Fibroblast of mammary gland (primary cell): ENCODE measurements at regions not wholly inside any gene's neighbourhood (a gene's known extent, or its start where the extent isn't known, plus 50 kb on each side); places are given as distances from the start of the nearest gene placed in this dataset.

Experiments used
- DNase-seq: peaks from one replicate; pipeline ENCODE4 v3.0.0-alpha.2; 2010; ENCODE audit warnings: low read depth
- H3K4me3 ChIP-seq: 2 replicates; pipeline ENCODE4 v1.5.1; 2011; ENCODE audit warnings: low read depth, mild to moderate bottlenecking, low read length, moderate library complexity; ENCODE audit not compliant: control insufficient read depth
- TF ChIP-seq, protein P1 (sequence below): conservative IDR thresholded peaks from 2 replicates; pipeline ENCODE4 v1.5.1; 2011; ENCODE audit warnings: low read depth, low read length, inconsistent platforms; ENCODE audit not compliant: control insufficient read depth, insufficient read depth

DNA sequence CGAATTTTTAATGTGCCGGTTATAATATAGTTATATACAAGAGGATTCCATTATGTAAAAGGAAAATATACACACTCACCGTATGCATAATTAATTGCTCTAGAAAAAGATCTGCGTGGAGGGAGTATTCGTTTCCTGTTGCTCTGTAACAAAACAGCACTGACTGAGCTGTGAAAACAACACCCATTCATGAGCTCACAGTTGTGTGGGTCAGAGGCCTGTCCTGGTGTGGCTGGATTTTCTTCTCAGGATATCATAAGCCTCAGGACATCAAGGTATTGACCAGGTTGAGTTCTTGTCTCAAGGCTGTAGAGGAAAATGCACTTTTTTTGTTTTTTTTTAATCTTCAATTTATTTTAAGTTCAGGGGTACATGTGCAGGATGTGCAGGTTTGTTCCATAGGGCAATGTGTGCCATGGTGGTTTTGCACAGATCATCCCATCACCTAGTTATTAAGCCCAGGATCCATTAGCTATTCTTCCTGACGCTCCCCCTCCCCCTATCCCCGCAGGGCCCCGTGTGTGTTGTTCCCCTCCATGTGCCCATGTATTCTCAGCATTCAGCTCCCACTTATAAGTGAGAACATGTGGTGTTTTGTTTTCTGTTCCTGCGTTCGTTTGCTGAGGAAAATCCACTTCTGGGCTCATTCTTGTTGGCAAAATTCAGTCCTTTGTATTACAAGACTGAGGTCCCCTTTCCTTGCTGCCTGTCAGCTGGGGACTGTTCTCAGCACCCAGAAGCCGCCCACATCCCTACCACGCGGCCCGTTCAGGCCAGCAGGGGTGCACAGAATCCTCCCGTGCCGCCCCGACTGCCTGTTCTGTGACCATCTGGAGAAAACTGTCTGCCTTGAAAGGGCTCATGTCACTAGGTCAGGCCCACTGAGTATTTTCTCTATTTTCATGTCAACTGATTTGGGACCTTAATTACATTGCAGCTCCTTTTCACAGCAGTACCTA, 87.4 kb upstream of the ERRFI1 start:
- peak; percentile 40 for DNase-seq
- no peak overlapping the region for H3K4me3 ChIP-seq
- TF ChIP-seq, protein P1, sequence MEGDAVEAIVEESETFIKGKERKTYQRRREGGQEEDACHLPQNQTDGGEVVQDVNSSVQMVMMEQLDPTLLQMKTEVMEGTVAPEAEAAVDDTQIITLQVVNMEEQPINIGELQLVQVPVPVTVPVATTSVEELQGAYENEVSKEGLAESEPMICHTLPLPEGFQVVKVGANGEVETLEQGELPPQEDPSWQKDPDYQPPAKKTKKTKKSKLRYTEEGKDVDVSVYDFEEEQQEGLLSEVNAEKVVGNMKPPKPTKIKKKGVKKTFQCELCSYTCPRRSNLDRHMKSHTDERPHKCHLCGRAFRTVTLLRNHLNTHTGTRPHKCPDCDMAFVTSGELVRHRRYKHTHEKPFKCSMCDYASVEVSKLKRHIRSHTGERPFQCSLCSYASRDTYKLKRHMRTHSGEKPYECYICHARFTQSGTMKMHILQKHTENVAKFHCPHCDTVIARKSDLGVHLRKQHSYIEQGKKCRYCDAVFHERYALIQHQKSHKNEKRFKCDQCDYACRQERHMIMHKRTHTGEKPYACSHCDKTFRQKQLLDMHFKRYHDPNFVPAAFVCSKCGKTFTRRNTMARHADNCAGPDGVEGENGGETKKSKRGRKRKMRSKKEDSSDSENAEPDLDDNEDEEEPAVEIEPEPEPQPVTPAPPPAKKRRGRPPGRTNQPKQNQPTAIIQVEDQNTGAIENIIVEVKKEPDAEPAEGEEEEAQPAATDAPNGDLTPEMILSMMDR, result no peak

- TF ChIP-seq, protein P1, result no peak
- no peak overlapping the region for H3K4me3 ChIP-seq
- DNase-seq, result no peak
Observed at GRCh38 chr1:8112611-8113261, 86.6 kb upstream of the ERRFI1 start.

DNA sequence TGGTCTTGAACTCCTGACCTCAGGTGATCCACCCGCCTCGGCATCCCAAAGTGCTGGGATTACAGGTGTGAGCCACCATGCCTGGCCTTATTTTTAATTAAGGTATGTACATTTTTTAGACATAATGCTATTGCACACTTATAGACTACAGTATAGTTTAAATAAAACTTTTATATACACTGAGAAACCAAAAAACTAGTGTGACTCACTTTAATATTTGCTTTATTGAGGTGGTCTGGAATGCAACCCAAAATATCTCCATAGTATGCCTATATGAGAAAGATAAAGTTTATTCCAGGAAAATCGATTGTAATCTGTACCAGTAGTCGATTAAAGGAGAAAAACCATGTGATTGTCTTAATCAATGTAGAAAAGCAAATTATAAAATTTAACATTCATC, 85.5 kb upstream of the ERRFI1 start:
- no peak for DNase-seq
- TF ChIP-seq, protein P1, result no peak
- H3K4me3 ChIP-seq, result no peak overlapping the region

DNA sequence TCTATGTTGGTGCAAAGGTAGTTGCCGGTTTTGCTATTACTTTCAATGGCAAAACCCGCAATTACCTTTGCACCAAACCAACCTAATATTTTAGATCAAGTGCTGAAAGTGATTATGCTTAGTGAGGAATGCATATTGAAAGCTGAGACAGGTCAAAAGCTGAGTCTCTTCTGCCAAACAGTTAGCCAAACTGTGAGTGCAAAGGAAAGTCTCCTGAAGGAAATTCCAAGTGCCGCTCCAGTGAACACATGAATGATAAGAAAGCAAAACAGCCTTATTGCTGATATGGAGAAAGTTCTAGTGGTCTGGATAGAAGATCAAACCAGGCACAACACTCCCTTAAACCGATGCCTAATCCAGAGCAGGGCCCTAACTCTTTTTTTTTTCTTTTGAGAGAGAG, 83.1 kb upstream of the ERRFI1 start:
- DNase-seq, result no peak
- H3K4me3 ChIP-seq, result no peak overlapping the region
- TF ChIP-seq, protein P1, result no peak

- TF ChIP-seq, protein P1, result no peak
- no peak overlapping the region for H3K4me3 ChIP-seq
- no peak for DNase-seq
Observed at GRCh38 chr1:8107897-8108296, 81.8 kb upstream of the ERRFI1 start.

- DNase-seq, result no peak
- TF ChIP-seq, protein P1, result no peak
- no peak overlapping the region for H3K4me3 ChIP-seq
Observed at GRCh38 chr1:8104278-8105236, 78.4 kb upstream of the ERRFI1 start.
